Neural crest cell (in vitro differentiated cells): ENCODE measurements at regions not wholly inside any gene's neighbourhood (a gene's known extent, or its start where the extent isn't known, plus 50 kb on each side); places are given as distances from the start of the nearest gene placed in this dataset.
"Not testable (repeated sequence)": the region's sequence is repeated elsewhere in the genome, so short reads cannot be mapped to it uniquely, and the experiment has no call there.

Experiments used
- DNase-seq: peaks from one replicate; pipeline ENCODE4 v3.0.0; 2021; ENCODE audit warnings: low read depth, mixed read lengths, low spot score
- H3K27ac Mint-ChIP-seq: one replicate; pipeline ENCODE4 v1.8.0; 2021; ENCODE audit warnings: mild to moderate bottlenecking, mixed read lengths; ENCODE audit not compliant: unreplicated experiment
- H3K27me3 Mint-ChIP-seq: 2 replicates; pipeline ENCODE4 v1.8.0; 2021; ENCODE audit warnings: low read depth, mild to moderate bottlenecking, mixed read lengths
- H3K36me3 Mint-ChIP-seq: 2 replicates; pipeline ENCODE4 v1.8.0; 2021; ENCODE audit warnings: low read depth, mild to moderate bottlenecking, mixed read lengths
- H3K4me1 Mint-ChIP-seq: 2 replicates; pipeline ENCODE4 v1.8.0; 2021; ENCODE audit warnings: mixed read lengths
- H3K4me3 Mint-ChIP-seq: one replicate; pipeline ENCODE4 v1.8.0; 2021; ENCODE audit warnings: mild to moderate bottlenecking, mixed read lengths
- H3K9me3 Mint-ChIP-seq: 2 replicates; pipeline ENCODE4 v1.8.0; 2021; ENCODE audit warnings: mixed read lengths
- CTCF ChIP-seq: fragments of 200-600 bp; sonication (generic); conservative IDR thresholded peaks from 2 replicates; pipeline ENCODE4 v1.5.0; 2021; ENCODE audit warnings: antibody characterized with exemption, mild to moderate bottlenecking

GRCh38 chr2:147002256-147002655 is 842.6 kb upstream of the ACVR2A start:
- H3K4me3 Mint-ChIP-seq, result no peak overlapping the region
- H3K9me3 Mint-ChIP-seq, result peaks cover 9% of the 10 kb centered on the region
- TF ChIP-seq CTCF, result no peak
- no peaks in the 10 kb centered on the region for H3K27me3 Mint-ChIP-seq
- peaks cover 3% of the 10 kb centered on the region for H3K36me3 Mint-ChIP-seq
- no peak overlapping the region for H3K27ac Mint-ChIP-seq
- no peak for DNase-seq
- H3K4me1 Mint-ChIP-seq, result no peaks in the 10 kb centered on the region

- H3K9me3 Mint-ChIP-seq, result peaks cover 8% of the 10 kb centered on the region
- H3K4me1 Mint-ChIP-seq, result no peaks in the 10 kb centered on the region
- no peak for DNase-seq
- no peak overlapping the region for H3K27ac Mint-ChIP-seq
- H3K27me3 Mint-ChIP-seq, result no peaks in the 10 kb centered on the region
- H3K36me3 Mint-ChIP-seq, result peaks cover 3% of the 10 kb centered on the region
- H3K4me3 Mint-ChIP-seq, result no peak overlapping the region
- TF ChIP-seq CTCF, result no peak
Measured at GRCh38 chr2:147001061-147001460, 843.8 kb upstream of the ACVR2A start.

GRCh38 chr2:147000151-147000550 is 844.7 kb upstream of the ACVR2A start:
- H3K4me3 Mint-ChIP-seq, H3K27ac Mint-ChIP-seq, H3K27me3 Mint-ChIP-seq, H3K36me3 Mint-ChIP-seq, DNase-seq, H3K4me1 Mint-ChIP-seq, H3K9me3 Mint-ChIP-seq: not testable (repeated sequence)

- Mint-ChIP-seq H3K4me3 (no peak overlapping the region), H3K36me3 (peaks cover 3% of the 10 kb centered on the region)
- no peak for TF ChIP-seq CTCF
Measured at GRCh38 chr2:146997945-146998344, 846.9 kb upstream of the ACVR2A start.

GRCh38 chr2:146997488-146997887 is 847.3 kb upstream of the ACVR2A start:
- no peak for DNase-seq
- H3K9me3 Mint-ChIP-seq, result peaks cover 8% of the 10 kb centered on the region
- no peaks in the 10 kb centered on the region for H3K27me3 Mint-ChIP-seq
- H3K4me1 Mint-ChIP-seq, result no peaks in the 10 kb centered on the region
- H3K36me3 Mint-ChIP-seq, result peaks cover 3% of the 10 kb centered on the region
- TF ChIP-seq CTCF, result no peak
- no peak overlapping the region for H3K4me3 Mint-ChIP-seq
- H3K27ac Mint-ChIP-seq, result no peak overlapping the region

More at GRCh38 chr2:146997945-146998344, 846.9 kb upstream of the ACVR2A start:
- H3K27ac Mint-ChIP-seq, result no peak overlapping the region
- no peaks in the 10 kb centered on the region for H3K4me1 Mint-ChIP-seq
- DNase-seq, result no peak
- H3K27me3 Mint-ChIP-seq, result no peaks in the 10 kb centered on the region
- H3K9me3 Mint-ChIP-seq, result peaks cover 8% of the 10 kb centered on the region

- Mint-ChIP-seq H3K27ac (no peak overlapping the region), H3K27me3 (no peaks in the 10 kb centered on the region)
Measured at GRCh38 chr2:146994246-146994645, 850.6 kb upstream of the ACVR2A start.

More at GRCh38 chr2:146994246-146994645, 850.6 kb upstream of the ACVR2A start:
- H3K36me3 Mint-ChIP-seq, result peaks cover 1% of the 10 kb centered on the region
- TF ChIP-seq CTCF, result no peak
- H3K4me3 Mint-ChIP-seq, result no peak overlapping the region
- H3K4me1 Mint-ChIP-seq, result peaks cover 13% of the 10 kb centered on the region
- no peak for DNase-seq
- H3K9me3 Mint-ChIP-seq, result peaks cover 1% of the 10 kb centered on the region
